Heart left ventricle (tissue), 13 donors: ENCODE measurements at regions not wholly inside any gene's neighbourhood (a gene's known extent, or its start where the extent isn't known, plus 50 kb on each side); places are given as distances from the start of the nearest gene placed in this dataset.

Experiments
- POLR2A ChIP-seq, 2 donors: fragments of 450-650 bp; IDR thresholded peaks; one replicate each; pipeline ENCODE4 v1.6.1; 2017; ENCODE audit warnings: antibody characterized with exemption in 2 of 2, mild to moderate bottlenecking in 2 of 2, moderate library complexity in 2 of 2
- TF ChIP-seq, protein P1 (sequence below), 12 donors: fragments of 200-600 bp; sonication (generic) in 4 of 12; IDR thresholded peaks; one replicate each; pipeline versions ENCODE4 v1.5.0 to v1.8.0; 2018 to 2022; ENCODE audit warnings: antibody characterized with exemption in 12 of 12, mild to moderate bottlenecking in 5 of 12
- donor health status: ischemic (EF 13 %, LVEDD 7.1; RV severe dilation, severe dysfunction).
- donor health status: DM: no; HTN: yes; CAD: no.
- donor health status: DM: no; HTN: no; CAD: no.
- donor health status: ischemic (EF 25% LVEDD 6.9; RV normal size, moderate dysfunction).
- donor health status: ischemic (EF 25% LVEDD 5.7; RV mildly dilated, moderate dysfunction).
- donor health status: ischemic (EF 35%, LVEDD 5.7; RV mildly dilated, moderate dysfunction).
- donor health status: nonischemic (EF 11% LVEDD 7.7; RV severe dilation, severe dysfunction).
- donor health status: DM: yes; HTN: yes; CAD: no.
- donor health status: PGD.
- donor health status: ischemic (EF 29% LVEDD 5.4; RV normal size, mild dysfunction).
- donor health status: nonischemic (EF 23%, LVEDD 6.1; RV moderate dilation, normal function).

GRCh38 chr6:68400396-68400795 lies 234.7 kb upstream of the ADGRB3 start:
- TF ChIP-seq, protein P1, sequence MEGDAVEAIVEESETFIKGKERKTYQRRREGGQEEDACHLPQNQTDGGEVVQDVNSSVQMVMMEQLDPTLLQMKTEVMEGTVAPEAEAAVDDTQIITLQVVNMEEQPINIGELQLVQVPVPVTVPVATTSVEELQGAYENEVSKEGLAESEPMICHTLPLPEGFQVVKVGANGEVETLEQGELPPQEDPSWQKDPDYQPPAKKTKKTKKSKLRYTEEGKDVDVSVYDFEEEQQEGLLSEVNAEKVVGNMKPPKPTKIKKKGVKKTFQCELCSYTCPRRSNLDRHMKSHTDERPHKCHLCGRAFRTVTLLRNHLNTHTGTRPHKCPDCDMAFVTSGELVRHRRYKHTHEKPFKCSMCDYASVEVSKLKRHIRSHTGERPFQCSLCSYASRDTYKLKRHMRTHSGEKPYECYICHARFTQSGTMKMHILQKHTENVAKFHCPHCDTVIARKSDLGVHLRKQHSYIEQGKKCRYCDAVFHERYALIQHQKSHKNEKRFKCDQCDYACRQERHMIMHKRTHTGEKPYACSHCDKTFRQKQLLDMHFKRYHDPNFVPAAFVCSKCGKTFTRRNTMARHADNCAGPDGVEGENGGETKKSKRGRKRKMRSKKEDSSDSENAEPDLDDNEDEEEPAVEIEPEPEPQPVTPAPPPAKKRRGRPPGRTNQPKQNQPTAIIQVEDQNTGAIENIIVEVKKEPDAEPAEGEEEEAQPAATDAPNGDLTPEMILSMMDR (IDR thresholded peaks at IDR 0.05), result no peak
- no peak for TF ChIP-seq POLR2A (IDR thresholded peaks at IDR 0.05)
